ENCODE measurements at regions not wholly inside any gene's neighbourhood (a gene's known extent, or its start where the extent isn't known, plus 50 kb on each side); places are given as distances from the start of the nearest gene placed in this dataset.
"Not testable (repeated sequence)": the region's sequence is repeated elsewhere in the genome, so short reads cannot be mapped to it uniquely, and the experiment has no call there.

- no peak for DNase-seq (ENCODE audit: low read depth)
These were observed 57.7 kb downstream of the RAD51AP2 start for GRCh38 chr2:17460371-17461086.

GRCh38 chr2:17455343-17455742 lies 62.9 kb downstream of the RAD51AP2 start:
- no peak for DNase-seq (ENCODE audit: low read depth)

GRCh38 chr2:17446191-17446590 lies 72.0 kb downstream of the RAD51AP2 start:
- DNase-seq (ENCODE audit: low read depth) = not testable (repeated sequence)

- no peak for DNase-seq (ENCODE audit: low read depth)
These were observed 72.5 kb downstream of the RAD51AP2 start for GRCh38 chr2:17445744-17446143.

GRCh38 chr2:17442334-17442733 lies 75.9 kb downstream of the RAD51AP2 start:
- no peak for DNase-seq (ENCODE audit: low read depth)

- no peak for DNase-seq (ENCODE audit: low read depth)
These were observed 76.5 kb downstream of the RAD51AP2 start for GRCh38 chr2:17441790-17442189.

- DNase-seq (ENCODE audit: low read depth) = no peak
These were observed 77.0 kb downstream of the RAD51AP2 start for GRCh38 chr2:17441055-17441771.

- DNase-seq (ENCODE audit: low read depth) = no peak
These were observed 87.9 kb downstream of the RAD51AP2 start for GRCh38 chr2:17430326-17430725.

- no peak for DNase-seq (ENCODE audit: low read depth)
These were observed 89.1 kb downstream of the RAD51AP2 start for GRCh38 chr2:17429130-17429529.

GRCh38 chr2:17427401-17427800 lies 90.8 kb downstream of the RAD51AP2 start:
- no peak for DNase-seq (ENCODE audit: low read depth)

GRCh38 chr2:17426743-17427142 lies 91.5 kb downstream of the RAD51AP2 start:
- DNase-seq (ENCODE audit: low read depth) = no peak

GRCh38 chr2:17422061-17422460 lies 96.2 kb downstream of the RAD51AP2 start:
- no peak for DNase-seq (ENCODE audit: low read depth)

- no peak for DNase-seq (ENCODE audit: low read depth)
These were observed 101.3 kb downstream of the RAD51AP2 start for GRCh38 chr2:17416884-17417391.

- no peak for DNase-seq (ENCODE audit: low read depth)
These were observed 105.2 kb downstream of the RAD51AP2 start for GRCh38 chr2:17413036-17413435.

- DNase-seq (ENCODE audit: low read depth) = no peak
These were observed 117.1 kb downstream of the RAD51AP2 start for GRCh38 chr2:17401096-17401495.

- no peak for DNase-seq (ENCODE audit: low read depth)
These were observed 119.5 kb downstream of the RAD51AP2 start for GRCh38 chr2:17398770-17399169.

- no peak for DNase-seq (ENCODE audit: low read depth)
These were observed 129.4 kb downstream of the RAD51AP2 start for GRCh38 chr2:17388798-17389197.

- DNase-seq (ENCODE audit: low read depth) = no peak
These were observed 130.6 kb downstream of the RAD51AP2 start for GRCh38 chr2:17387591-17387990.

- no peak for DNase-seq (ENCODE audit: low read depth)
These were observed 131.5 kb downstream of the RAD51AP2 start for GRCh38 chr2:17386771-17387170.

GRCh38 chr2:17380003-17380402 lies 138.2 kb downstream of the RAD51AP2 start:
- DNase-seq (ENCODE audit: low read depth) = no peak

- DNase-seq (ENCODE audit: low read depth) = no peak
These were observed 143.0 kb downstream of the RAD51AP2 start for GRCh38 chr2:17375262-17375661.

GRCh38 chr2:17373741-17374140 lies 144.5 kb downstream of the RAD51AP2 start:
- DNase-seq (ENCODE audit: low read depth) = no peak

GRCh38 chr2:17373041-17373440 lies 145.2 kb downstream of the RAD51AP2 start:
- no peak for DNase-seq (ENCODE audit: low read depth)

Measured in forelimb muscle (tissue), 1 donor.